Renal pelvis (tissue), 1 donor: ENCODE measurements at regions not wholly inside any gene's neighbourhood (a gene's known extent, or its start where the extent isn't known, plus 50 kb on each side); places are given as distances from the start of the nearest gene placed in this dataset.

ENCODE experiments used
- DNase-seq: peaks from one replicate; pipeline ENCODE4 v3.0.0-alpha.2; 2013

DNA sequence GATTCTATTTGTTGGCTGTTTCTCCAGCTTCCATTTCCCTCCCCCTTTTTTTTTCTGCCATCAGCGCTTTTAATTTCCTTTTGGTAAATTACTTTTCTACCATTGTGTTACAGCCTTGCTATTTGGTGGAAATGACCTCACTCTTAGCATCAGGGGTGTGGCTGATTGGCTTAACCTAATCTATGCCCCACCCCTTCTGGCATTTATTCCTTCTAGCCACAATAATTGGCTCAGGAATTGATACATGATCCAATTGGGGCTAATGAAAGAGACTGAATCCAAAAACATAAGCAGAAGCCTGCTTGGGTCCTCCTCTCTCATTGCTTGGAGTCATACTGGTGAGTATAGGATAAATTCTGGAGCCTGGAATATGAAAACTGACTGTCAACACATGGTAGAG is 402.4 kb upstream of the LRRC4C start:
- no peak for DNase-seq

DNA sequence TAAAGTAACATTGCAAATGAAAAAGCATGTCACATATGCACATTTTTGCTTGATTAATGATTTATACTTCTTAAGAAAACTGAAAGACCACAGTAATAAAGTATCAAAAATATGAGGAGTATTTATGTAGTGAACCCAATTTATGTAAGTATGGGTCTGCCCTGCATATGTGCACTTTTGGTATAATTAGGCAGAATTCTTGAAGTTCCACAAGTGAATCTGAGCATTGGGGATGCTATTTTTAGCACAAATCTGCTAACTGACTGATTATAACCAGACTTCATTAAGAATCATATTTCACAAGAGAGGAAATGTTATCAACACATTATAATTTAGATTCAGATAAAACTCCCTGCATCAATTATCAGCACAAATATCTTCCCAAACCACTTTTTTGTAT is 407.1 kb upstream of the LRRC4C start:
- DNase-seq, result no peak

DNA sequence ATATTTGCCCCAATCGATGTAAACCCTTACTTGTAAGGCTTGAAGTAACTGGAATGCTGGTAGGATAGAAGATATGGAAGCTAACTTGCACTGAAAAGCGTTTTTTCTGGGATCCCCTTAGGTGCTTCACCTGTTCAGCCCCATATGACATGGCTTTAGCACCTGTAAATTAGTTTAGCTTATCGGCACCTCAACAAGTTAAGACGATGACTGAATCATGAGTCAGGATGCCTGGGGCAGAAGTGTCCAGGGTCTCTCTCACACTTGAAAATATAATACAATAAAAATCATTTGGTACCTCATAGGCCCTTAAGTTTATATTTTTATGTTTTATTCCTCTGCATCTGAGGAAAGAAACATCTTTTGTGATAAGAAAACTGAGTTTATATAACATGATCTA is 409.2 kb upstream of the LRRC4C start:
- no peak for DNase-seq

- DNase-seq, result no peak
Measured at GRCh38 chr11:41872426-41872825, 413.0 kb upstream of the LRRC4C start.

DNA sequence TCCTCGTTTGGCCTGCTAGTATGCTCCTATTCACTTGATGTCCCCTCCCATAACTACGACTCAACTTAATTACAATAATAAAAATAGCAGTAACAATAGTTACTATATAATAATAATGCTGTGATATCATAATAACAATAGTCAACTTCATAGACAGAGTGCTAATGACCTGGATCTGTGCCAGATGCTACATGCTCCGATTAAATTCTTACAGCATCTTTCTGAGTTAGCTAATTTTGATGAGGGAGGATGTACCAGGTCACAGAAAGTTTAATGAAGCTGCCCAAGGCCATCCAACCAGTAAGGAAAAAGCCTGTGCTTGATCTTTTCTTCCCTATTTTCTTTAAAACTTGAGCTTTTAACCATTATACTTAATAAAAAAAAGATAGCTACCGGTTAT is 413.4 kb upstream of the LRRC4C start:
- no peak for DNase-seq

GRCh38 chr11:41878095-41878494 is 418.6 kb upstream of the LRRC4C start:
- DNase-seq, result no peak

- no peak for DNase-seq
Measured at GRCh38 chr11:41879214-41879613, 419.8 kb upstream of the LRRC4C start.

DNA sequence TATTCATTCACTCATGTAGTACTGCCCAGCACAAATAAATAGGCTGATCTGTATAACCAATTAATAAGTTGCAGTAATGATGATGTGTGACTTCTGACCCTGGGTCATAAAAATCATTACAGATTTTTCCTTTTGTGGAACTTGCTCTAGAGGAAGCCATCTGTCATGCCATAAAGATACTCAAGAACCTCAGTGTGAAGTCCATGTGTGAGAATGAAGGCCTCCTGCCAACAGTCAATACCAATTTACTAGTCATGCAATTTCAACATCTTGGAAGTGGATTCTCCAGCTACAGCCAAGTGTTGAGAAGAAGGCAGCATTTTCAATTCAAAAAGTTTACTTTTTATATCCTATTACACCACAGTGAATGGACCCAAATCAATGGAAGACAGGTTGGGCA is 435.6 kb upstream of the LRRC4C start:
- no peak for DNase-seq

DNA sequence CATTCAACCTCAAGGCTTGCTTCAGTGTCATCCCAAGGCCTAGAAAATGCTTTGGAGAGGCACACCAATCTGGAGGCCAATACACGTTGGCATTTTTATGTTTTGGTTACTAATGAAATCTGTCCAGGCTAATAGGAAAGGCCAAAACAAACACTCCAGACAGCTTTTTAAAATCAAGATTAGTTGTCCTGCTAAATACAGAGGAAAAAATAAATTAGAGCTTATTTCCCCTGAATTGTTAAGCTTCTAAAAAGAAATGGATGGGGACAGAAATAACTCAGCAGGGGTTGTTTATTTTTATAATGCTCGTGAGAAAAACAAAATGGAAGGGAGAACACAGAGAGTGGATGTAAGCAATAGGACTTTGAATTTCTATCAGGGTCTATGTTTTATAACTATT is 438.5 kb upstream of the LRRC4C start:
- peak; percentile 45 for DNase-seq

- no peak for DNase-seq
Measured at GRCh38 chr11:41917900-41918299, 458.4 kb upstream of the LRRC4C start.

DNA sequence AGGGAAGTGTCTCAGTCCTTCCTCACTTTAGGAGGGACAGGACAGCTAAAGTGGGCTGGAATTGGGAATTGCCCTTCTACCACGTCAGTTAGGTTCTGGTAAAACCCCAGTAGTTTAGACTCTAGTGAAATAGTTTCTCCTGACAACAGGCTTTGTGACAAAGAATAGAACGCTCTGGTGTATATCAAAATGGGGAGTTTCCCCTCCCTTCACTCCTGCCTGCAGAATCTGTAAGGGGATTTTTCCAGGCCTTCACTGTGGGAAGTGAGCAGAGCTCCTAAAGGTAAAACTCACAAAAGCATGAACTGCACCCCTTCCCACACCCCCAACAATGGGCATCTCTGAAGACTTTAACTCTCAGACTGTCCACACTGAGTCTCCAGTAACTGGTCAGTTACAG is 460.9 kb upstream of the LRRC4C start:
- DNase-seq, result no peak

DNA sequence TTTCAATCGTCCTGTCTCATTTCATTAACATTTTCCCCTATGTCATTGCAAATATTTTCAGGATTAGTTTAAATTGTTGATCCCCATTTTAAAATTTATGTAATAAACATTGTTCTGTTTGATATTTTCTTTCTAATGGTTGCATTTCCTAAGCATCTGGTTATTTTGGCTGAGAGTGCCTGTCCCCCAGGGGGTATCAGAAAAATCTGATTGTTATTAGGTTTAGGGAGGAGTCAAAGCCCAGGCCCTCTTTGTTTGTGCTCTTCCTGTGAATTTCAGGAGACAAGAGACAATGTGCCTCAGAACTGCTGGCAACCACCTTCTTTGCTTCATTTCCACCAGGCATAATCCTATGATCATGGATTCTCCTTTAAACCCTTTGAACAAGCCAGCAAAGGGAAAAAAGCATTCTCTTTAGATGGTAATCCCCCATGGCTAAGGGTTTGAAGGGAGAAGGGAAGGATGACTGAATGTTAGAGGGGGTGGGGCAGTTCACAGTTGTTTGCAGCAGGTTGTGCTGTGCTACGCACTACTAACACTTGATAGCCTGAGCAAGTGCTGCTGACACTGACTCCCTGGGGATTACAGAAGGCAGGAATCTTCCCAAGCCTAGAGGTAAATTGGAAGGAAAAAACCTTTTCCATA is 462.4 kb upstream of the LRRC4C start:
- DNase-seq, result no peak

DNA sequence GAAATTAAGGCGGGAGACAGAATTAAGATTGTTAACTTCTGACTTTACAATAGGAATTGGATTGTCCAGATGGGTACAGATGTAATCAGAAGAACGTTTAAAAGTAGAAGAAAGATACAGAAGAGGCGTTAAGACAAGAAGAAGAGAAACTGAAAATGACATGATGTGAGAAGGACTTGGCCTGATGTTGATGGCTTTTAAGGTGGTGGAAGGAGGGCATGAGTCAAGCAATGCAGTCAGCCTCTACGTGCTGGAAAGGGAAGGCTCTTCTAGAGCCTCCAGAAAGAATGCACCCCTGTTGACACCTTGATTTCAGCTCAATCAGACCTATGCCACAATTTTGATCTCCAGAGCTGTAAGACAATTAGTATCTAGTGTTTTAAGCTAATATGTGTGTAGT is 466.9 kb upstream of the LRRC4C start:
- no peak for DNase-seq

DNA sequence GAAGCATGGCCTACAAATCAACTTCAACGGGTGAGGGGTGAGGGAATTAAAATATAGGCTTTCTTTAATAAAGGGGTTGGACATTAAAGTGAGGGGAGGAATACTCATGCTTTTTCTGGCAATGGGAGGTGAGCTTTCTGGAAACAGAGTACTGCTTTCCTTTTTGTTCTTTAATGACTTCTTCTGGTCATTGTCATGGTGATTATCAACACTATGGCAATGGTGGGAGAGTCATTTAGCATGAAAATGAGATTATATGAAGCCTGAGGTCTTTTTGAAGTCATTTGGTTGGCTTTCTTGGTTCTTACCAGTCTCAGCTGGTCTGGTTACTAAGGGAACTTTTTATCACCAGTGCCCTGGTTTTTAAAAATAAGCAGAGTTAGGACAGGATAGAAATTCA is 475.8 kb upstream of the LRRC4C start:
- DNase-seq, result no peak

DNA sequence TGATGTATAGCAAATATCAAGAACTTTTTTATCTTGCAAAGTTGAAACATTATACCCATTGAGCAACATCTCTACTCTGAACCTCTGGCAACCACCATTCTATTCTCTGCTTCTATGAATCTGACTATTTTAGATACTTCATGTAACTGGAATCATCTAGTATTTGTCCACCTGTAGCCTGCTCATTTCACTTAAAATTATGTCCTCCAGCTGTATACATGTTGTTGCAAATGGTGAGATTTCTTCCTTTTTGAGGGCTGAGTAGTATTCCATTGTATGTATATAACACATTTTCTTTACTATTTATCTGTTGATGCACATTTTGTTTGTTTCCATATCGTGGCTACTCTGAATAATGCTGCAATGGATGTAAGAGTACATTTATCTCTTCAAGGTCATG is 476.3 kb upstream of the LRRC4C start:
- no peak for DNase-seq

GRCh38 chr11:41943656-41944055 is 484.2 kb upstream of the LRRC4C start:
- no peak for DNase-seq

- no peak for DNase-seq
Measured at GRCh38 chr11:41947392-41947791, 487.9 kb upstream of the LRRC4C start.

- no peak for DNase-seq
Measured at GRCh38 chr11:41950470-41951143, 491.2 kb upstream of the LRRC4C start.

DNA sequence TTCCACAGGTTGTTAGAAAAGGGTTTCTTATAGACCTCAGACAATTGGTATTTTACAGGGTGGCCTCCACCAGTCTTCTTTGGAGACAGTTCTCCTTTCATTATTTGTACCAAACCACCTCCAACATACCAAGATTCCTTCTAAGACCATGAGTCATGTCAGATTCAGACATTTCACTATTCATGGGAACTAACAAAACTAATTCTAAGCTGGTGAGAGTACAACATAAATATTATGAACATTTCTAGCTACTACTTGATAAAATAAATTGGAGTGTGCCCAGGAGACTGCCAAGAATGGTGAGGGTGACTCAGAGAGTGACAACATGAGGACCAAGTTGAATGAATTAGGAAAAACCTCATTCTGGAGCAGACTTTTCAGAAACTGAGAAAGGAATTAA is 494.6 kb upstream of the LRRC4C start:
- no peak for DNase-seq

GRCh38 chr11:41955066-41955465 is 495.6 kb upstream of the LRRC4C start:
- DNase-seq, result no peak

- no peak for DNase-seq
Measured at GRCh38 chr11:41955635-41956400, 496.4 kb upstream of the LRRC4C start.

DNA sequence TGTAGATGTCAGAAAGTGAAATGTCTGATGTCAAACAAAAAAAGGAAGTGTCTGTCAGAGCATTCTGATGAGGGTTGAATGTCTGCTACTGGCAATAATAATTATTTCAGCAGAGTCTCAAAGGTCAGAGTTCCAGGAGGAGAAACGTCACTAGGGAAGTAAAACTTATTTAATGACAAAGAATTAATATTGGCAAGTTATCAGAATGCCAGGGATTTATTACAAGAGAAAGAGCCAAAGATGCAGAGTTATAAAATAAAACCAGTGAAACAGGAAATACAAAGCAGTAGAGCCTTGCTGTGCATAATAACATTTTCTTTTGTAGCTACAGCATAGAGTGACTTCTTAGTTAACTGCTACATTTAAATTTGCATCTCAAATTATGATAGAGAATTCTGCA is 504.0 kb upstream of the LRRC4C start:
- DNase-seq, result no peak

GRCh38 chr11:41970681-41971080 is 511.2 kb upstream of the LRRC4C start:
- DNase-seq, result no peak
